Kidney (tissue), 13 donors: ENCODE measurements at regions not wholly inside any gene's neighbourhood (a gene's known extent, or its start where the extent isn't known, plus 50 kb on each side); places are given as distances from the start of the nearest gene placed in this dataset.

Experiments used
- DNase-seq, 5 donors: peaks; one replicate each; pipeline ENCODE4 v3.0.0-alpha.2; 2013 to 2020
- FAIRE-seq: peaks from 2 replicates; lab custom pipeline; 2012; peaks lifted over from hg19 to GRCh38; lab: Jason Lieb, UNC
- H3K27ac ChIP-seq, 2 donors: one replicate each; pipeline ENCODE4 v1.7.0; 2013; ENCODE audit warnings: low read depth in 2 of 2, low read length in 2 of 2, inconsistent platforms in 1 of 2
- H3K27me3 ChIP-seq: one replicate; pipeline ENCODE4 v1.7.1; 2013; ENCODE audit warnings: low read length, inconsistent platforms; ENCODE audit not compliant: control insufficient read depth, insufficient read depth
- H3K36me3 ChIP-seq, 3 donors: one replicate each; pipeline versions ENCODE4 v1.7.0 to v1.7.1; 2013; ENCODE audit warnings: low read length in 3 of 3, control low read depth in 1 of 3, inconsistent platforms in 1 of 3; ENCODE audit not compliant: insufficient read depth in 3 of 3, control insufficient read depth in 2 of 3
- H3K4me1 ChIP-seq, 3 donors: one replicate each; pipeline versions ENCODE4 v1.7.0 to v1.7.1; 2013; ENCODE audit warnings: low read length in 3 of 3, inconsistent platforms in 1 of 3, low read depth in 1 of 3; ENCODE audit not compliant: control insufficient read depth in 2 of 3, insufficient read depth in 2 of 3
- H3K4me3 ChIP-seq, 3 donors: one replicate each; pipeline versions ENCODE4 v1.7.0 to v1.8.1; 2013; ENCODE audit warnings: low read length in 3 of 3, control low read depth in 1 of 3, inconsistent platforms in 1 of 3
- H3K9ac ChIP-seq, 3 donors: one replicate each; pipeline versions ENCODE4 v1.7.0 to v1.7.1; 2013; ENCODE audit warnings: low read length in 3 of 3, control low read depth in 1 of 3, inconsistent platforms in 1 of 3
- H3K9me3 ChIP-seq, 3 donors: one replicate each; pipeline versions ENCODE4 v1.7.0 to v1.7.1; 2013; ENCODE audit warnings: low read length in 3 of 3, control low read depth in 1 of 3, inconsistent platforms in 1 of 3; ENCODE audit not compliant: control insufficient read depth in 2 of 3, insufficient read depth in 1 of 3
- CTCF ChIP-seq: IDR thresholded peaks from 3 replicates; pipeline ENCODE4 v1.5.1; 2012; ENCODE audit warnings: mild to moderate bottlenecking, moderate library complexity, borderline replicate concordance; ENCODE audit not compliant: insufficient read depth; ENCODE audit errors: extremely low read depth
- intact Hi-C: fragments of 100-400 bp; cut with DNase I; formaldehyde crosslinking; loops from one replicate; pipeline ENCODE4 v1.11.1; 2022
- donor health status: control.
- donor health status: control.
- donor health status: control.
- donor health status: control.
- donor health status: control.
- donor health status: DM: yes; HTN: yes; CAD: no.
- donor health status: Normal renal cell carcinoma (clear cell type).

GRCh38 chrX:38871129-38872029 is 70.1 kb downstream of the MID1IP1 start:
- FAIRE-seq (no peak), DNase-seq (no peak)
- no peak overlapping the region for H3K4me3 ChIP-seq
- intact Hi-C loops = no loop called here
- no peaks in the 10 kb centered on the region for H3K27me3 ChIP-seq
- no peaks in the 10 kb centered on the region for H3K36me3 ChIP-seq
- H3K9me3 ChIP-seq = no peaks in the 10 kb centered on the region
- H3K9ac ChIP-seq = no peak overlapping the region
- no peak overlapping the region for H3K27ac ChIP-seq
- no peaks in the 10 kb centered on the region for H3K4me1 ChIP-seq
- TF ChIP-seq CTCF = no peak

GRCh38 chrX:38877366-38877765 is 76.1 kb downstream of the MID1IP1 start:
- TF ChIP-seq CTCF = no peak
- Histone ChIP-seq H3K9ac (no peak overlapping the region), H3K27ac (no peak overlapping the region), H3K27me3 (no peaks in the 10 kb centered on the region), H3K36me3 (no peaks in the 10 kb centered on the region), H3K9me3 (no peaks in the 10 kb centered on the region), H3K4me1 (no peaks in the 10 kb centered on the region), H3K4me3 (no peak overlapping the region)
- DNase-seq (no peak), FAIRE-seq (no peak)
- intact Hi-C loops = no loop called here

GRCh38 chrX:38878641-38879340 is 77.5 kb downstream of the MID1IP1 start:
- no peak overlapping the region for H3K9ac ChIP-seq
- no peaks in the 10 kb centered on the region for H3K4me1 ChIP-seq
- no peaks in the 10 kb centered on the region for H3K27me3 ChIP-seq
- FAIRE-seq (no peak), DNase-seq (no peak)
- intact Hi-C loops = no loop called here
- no peak overlapping the region for H3K4me3 ChIP-seq
- no peak for TF ChIP-seq CTCF
- H3K9me3 ChIP-seq = no peaks in the 10 kb centered on the region
- no peak overlapping the region for H3K27ac ChIP-seq
- no peaks in the 10 kb centered on the region for H3K36me3 ChIP-seq
